ENCODE measurements at regions not wholly inside any gene's neighbourhood (a gene's known extent, or its start where the extent isn't known, plus 50 kb on each side); places are given as distances from the start of the nearest gene placed in this dataset.

- no TSS peak for BruUV-seq (replicated peaks)
- no peak overlapping the region for H3K4me2 ChIP-seq
- TF ChIP-seq, protein P1, sequence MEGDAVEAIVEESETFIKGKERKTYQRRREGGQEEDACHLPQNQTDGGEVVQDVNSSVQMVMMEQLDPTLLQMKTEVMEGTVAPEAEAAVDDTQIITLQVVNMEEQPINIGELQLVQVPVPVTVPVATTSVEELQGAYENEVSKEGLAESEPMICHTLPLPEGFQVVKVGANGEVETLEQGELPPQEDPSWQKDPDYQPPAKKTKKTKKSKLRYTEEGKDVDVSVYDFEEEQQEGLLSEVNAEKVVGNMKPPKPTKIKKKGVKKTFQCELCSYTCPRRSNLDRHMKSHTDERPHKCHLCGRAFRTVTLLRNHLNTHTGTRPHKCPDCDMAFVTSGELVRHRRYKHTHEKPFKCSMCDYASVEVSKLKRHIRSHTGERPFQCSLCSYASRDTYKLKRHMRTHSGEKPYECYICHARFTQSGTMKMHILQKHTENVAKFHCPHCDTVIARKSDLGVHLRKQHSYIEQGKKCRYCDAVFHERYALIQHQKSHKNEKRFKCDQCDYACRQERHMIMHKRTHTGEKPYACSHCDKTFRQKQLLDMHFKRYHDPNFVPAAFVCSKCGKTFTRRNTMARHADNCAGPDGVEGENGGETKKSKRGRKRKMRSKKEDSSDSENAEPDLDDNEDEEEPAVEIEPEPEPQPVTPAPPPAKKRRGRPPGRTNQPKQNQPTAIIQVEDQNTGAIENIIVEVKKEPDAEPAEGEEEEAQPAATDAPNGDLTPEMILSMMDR (conservative IDR thresholded peaks at IDR 0.05), result no peak
- TF ChIP-seq EZH2 (IDR thresholded peaks at IDR 0.05; ENCODE audit: low read depth), result no peak
Measured at GRCh38 chr6:134376785-134377184, 58.9 kb upstream of the SGK1 start.

GRCh38 chr6:134375220-134375580 is 57.3 kb upstream of the SGK1 start:
- Histone ChIP-seq H3K27me3 (ENCODE audit: insufficient read depth, low read depth) (no peaks in the 10 kb centered on the region), H3K36me3 (ENCODE audit: low read depth) (no peaks in the 10 kb centered on the region), H3K4me1 (replicated peaks; ENCODE audit: insufficient read depth) (peaks cover 32% of the 10 kb centered on the region), H2AFZ (no peak overlapping the region), H3K9me3 (ENCODE audit: insufficient read depth, low read depth) (no peaks in the 10 kb centered on the region), H3K4me3 (no peak overlapping the region), H3K79me2 (ENCODE audit: low read depth) (no peaks in the 10 kb centered on the region), H4K20me1 (ENCODE audit: insufficient read depth) (no peaks in the 10 kb centered on the region), H3K9me2 (ENCODE audit: insufficient read depth) (no peaks in the 10 kb centered on the region; the same call in 1 of the 2 replicates), H3K27ac (no peak overlapping the region), H3F3A (ENCODE audit: insufficient read depth, low read depth) (peaks cover 13% of the 10 kb centered on the region), H3K4me2 (no peak overlapping the region)
- no peak for DNase-seq
- ChIA-PET POLR2A (ENCODE audit: unreplicated experiment) (no interaction called here), CTCF (no interaction called here)
- intact Hi-C loops (cut with micrococcal nuclease; ENCODE audit: unreplicated experiment), result loop anchor here (5.0 to 10.0 kb wide), 2 partner anchors 62 to 160 kb away; no protein-coding TSS in a partner anchor
- TF ChIP-seq, protein P1 (conservative IDR thresholded peaks at IDR 0.05), result no peak
- no peak for TF ChIP-seq EZH2 (IDR thresholded peaks at IDR 0.05; ENCODE audit: low read depth)
- BruUV-seq (replicated peaks), result no TSS peak

More at GRCh38 chr6:134376785-134377184, 58.9 kb upstream of the SGK1 start:
- POLR2A ChIA-PET (ENCODE audit: unreplicated experiment), result no interaction called here
- Histone ChIP-seq H3F3A (ENCODE audit: insufficient read depth, low read depth) (peaks cover 13% of the 10 kb centered on the region), H2AFZ (no peak overlapping the region), H3K4me3 (no peak overlapping the region), H3K27ac (no peak overlapping the region), H4K20me1 (ENCODE audit: insufficient read depth) (no peaks in the 10 kb centered on the region), H3K79me2 (ENCODE audit: low read depth) (no peaks in the 10 kb centered on the region), H3K9me2 (ENCODE audit: insufficient read depth) (no peaks in the 10 kb centered on the region; the same call in 1 of the 2 replicates), H3K36me3 (ENCODE audit: low read depth) (no peaks in the 10 kb centered on the region), H3K27me3 (ENCODE audit: insufficient read depth, low read depth) (no peaks in the 10 kb centered on the region), H3K4me1 (replicated peaks; ENCODE audit: insufficient read depth) (peaks cover 42% of the 10 kb centered on the region), H3K9me3 (ENCODE audit: insufficient read depth, low read depth) (no peaks in the 10 kb centered on the region)
- peak in 1 of 2 experiments; percentile 27 for DNase-seq
- intact Hi-C loops (cut with micrococcal nuclease; ENCODE audit: unreplicated experiment), result loop anchor here (5.0 to 10.0 kb wide), 2 partner anchors 61 to 158 kb away; no protein-coding TSS in a partner anchor
- CTCF ChIA-PET, result no interaction called here

- Histone ChIP-seq H3K27ac (no peak overlapping the region), H3K36me3 (ENCODE audit: low read depth) (no peaks in the 10 kb centered on the region), H3K79me2 (ENCODE audit: low read depth) (no peaks in the 10 kb centered on the region), H3K9me3 (ENCODE audit: insufficient read depth, low read depth) (no peaks in the 10 kb centered on the region), H3K4me1 (replicated peaks; ENCODE audit: insufficient read depth) (peaks cover 27% of the 10 kb centered on the region), H2AFZ (no peak overlapping the region), H3K4me2 (no peak overlapping the region), H3F3A (ENCODE audit: insufficient read depth, low read depth) (peaks cover 10% of the 10 kb centered on the region), H3K4me3 (no peak overlapping the region), H3K27me3 (ENCODE audit: insufficient read depth, low read depth) (no peaks in the 10 kb centered on the region), H3K9me2 (ENCODE audit: insufficient read depth) (no peaks in the 10 kb centered on the region; the same call in 1 of the 2 replicates), H4K20me1 (ENCODE audit: insufficient read depth) (no peaks in the 10 kb centered on the region)
- intact Hi-C loops (cut with micrococcal nuclease; ENCODE audit: unreplicated experiment), result loop anchor here (5.0 to 10.0 kb wide), 2 partner anchors 63 to 160 kb away; no protein-coding TSS in a partner anchor
- POLR2A ChIA-PET (ENCODE audit: unreplicated experiment), result no interaction called here
- BruUV-seq (replicated peaks), result no TSS peak
- peak in 1 of 2 experiments; percentile 32 for DNase-seq
- CTCF ChIA-PET, result no interaction called here
- TF ChIP-seq EZH2 (IDR thresholded peaks at IDR 0.05; ENCODE audit: low read depth), result no peak
- TF ChIP-seq, protein P1 (conservative IDR thresholded peaks at IDR 0.05), result no peak
Measured at GRCh38 chr6:134374491-134375219, 56.7 kb upstream of the SGK1 start.
